ENCODE measurements at regions not wholly inside any gene's neighbourhood (a gene's known extent, or its start where the extent isn't known, plus 50 kb on each side); places are given as distances from the start of the nearest gene placed in this dataset.

DNA sequence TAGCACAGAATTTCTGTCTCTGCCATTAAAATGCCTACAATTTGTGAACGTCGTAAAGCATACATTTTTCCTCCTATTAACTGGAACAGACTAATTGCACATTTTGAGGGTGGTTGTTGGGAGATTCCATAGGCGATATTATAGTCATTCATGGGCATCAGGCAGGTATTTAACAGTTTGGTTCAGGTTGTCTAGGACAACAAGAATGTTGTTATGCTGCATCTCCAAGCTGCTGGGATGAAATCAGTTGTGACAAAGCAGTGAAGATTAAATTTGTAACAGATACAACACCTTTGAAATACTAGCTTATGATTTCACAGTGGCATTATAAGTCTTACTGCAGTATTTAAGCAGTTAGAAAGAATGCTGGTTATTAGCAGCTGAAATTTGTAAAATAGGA, 339.7 kb upstream of the PITX2 start:
- no peak for DNase-seq (ENCODE audit: low spot score)

DNA sequence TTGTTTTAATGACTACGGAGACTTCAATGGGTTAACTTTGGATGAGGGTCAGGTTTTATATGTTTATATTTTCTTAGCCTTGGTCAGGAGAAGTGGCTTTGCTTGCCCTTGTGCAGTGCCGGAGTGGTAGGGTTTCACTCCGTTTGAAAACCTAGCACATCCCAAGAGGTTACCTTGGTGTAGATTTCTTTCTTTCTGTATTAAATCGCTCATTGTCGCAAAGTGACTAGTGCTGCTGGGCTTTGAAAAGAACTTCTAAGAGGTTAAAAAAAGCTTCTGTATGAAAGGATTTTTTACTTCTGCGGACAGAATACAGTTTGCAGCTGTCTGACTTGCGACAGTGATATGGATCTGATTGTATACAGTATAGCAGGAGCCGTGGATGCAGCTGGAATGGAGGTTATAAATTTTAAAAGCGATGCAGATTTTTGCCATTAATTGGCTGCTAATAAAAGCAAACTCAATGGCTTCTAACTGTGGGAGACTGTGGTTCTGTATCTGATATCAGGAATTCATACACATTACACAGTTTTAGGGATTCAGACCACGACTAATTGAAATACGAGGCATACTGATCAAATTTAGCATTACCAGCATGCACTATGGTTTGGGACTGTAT, 340.9 kb upstream of the PITX2 start:
- no peak for DNase-seq (ENCODE audit: low spot score)

DNA sequence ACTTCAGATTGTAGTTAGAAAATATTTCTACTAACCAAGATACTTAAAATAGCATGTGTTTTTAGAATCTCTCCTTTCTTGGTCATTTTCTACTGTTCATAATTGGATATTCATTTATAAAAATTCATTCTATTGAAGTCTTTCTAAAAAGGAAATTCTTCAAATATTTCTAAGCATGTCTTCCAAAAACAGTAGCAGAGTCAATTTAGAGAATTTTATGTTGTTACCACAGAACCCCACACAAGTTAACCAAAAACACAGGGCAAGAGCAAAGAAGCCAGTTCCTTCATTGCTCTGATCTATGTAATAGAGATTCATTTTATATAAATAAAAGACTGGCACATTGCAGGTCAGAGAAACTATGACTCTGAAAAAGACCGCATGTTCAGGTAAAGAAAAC, 345.1 kb upstream of the PITX2 start:
- DNase-seq (ENCODE audit: low spot score) = no peak

DNA sequence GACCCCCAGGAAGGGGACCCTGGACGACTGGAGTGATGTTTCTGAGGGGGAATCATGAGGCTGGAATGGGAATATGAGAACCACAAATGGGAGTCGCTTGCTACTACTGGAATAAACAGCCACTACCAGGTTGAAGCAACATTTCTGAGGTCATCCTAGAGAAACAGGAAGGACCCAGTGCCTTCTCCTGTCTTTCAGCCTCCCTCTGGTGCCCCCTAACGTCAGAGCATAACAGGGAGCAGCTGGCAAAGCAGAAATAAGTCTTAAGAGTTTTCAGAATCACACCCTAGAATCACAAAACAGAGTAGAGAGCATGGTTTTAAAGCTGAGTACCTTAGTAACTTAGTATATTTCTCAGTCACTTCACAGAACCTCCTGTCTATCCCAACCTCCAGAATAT, 347.8 kb upstream of the PITX2 start:
- DNase-seq (ENCODE audit: low spot score) = no peak

DNA sequence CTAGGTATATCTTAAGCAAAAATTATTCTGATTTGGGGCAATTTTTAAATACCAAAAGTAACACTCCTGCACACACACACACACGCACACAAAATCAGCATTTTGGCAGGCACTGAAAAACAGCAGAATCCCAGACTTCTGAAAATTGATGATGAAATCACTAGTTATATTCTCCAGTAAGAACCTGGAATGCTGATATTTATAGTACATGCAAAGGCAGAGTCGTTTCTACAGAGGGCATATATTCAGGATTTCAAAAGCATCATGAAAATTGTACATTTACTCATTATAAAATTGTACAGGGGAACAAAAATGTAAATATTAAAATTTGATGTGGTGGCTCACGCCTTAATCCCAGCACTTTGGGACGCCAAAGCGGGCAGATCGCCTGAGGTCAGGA, 352.5 kb upstream of the PITX2 start:
- no peak for DNase-seq (ENCODE audit: low spot score)

DNA sequence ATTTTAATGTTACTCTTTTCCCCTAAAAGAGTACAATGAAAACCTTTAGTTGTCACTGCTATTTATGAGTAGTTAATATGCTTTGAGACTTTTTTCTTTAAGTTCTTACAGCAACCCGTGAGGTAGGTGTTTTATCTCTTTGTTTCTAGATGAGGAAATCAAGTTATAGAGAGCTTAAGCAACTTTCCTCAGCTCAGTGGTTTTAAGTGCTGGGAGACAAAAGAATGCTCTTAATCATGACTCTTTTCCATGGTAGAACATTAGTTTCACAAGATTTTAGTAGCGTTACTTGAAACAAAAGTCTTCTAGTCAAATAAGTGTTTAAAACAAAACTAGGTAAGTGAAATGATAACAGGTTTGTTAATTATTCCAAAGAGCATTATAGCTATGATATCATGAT, 354.7 kb upstream of the PITX2 start:
- no peak for DNase-seq (ENCODE audit: low spot score)

DNA sequence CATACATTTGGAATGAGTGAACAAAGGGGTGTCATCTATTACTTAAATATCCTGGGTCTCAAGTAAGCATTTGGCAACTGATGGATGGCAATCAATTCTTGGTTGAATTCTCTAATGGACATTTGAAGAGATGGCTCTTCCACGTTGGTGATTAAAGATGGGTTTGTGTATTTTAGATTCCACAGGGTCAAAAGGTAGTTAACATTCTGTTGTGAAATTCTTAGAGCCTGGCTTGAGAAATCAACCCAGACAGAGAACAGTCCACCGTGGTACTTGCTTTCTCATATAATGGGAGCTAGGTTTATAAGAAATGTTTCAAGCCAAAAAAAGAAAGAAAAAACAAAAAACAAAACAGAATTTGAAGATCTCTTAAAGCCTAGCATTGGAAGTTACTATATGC, 355.9 kb upstream of the PITX2 start:
- no peak for DNase-seq (ENCODE audit: low spot score)

DNA sequence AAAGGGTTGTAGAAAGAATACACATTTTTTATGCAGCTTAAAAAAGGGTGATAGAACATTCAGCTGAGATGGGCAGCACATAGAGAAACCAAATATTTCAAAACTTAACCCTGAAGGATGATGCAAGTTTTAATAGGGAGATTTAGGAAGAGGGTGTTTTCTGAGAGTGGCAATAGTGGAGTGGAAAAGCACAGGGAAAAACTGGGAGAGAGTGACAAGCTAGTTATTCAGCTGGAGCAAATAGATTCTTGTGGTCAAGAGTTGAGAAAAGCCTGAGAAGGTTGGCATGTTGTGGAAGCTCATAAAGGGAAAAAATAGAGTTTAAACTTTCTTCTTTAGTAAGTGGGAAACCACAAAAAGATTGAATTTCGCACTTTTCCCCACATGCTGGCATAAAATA, 359.6 kb upstream of the PITX2 start:
- no peak for DNase-seq (ENCODE audit: low spot score)

DNA sequence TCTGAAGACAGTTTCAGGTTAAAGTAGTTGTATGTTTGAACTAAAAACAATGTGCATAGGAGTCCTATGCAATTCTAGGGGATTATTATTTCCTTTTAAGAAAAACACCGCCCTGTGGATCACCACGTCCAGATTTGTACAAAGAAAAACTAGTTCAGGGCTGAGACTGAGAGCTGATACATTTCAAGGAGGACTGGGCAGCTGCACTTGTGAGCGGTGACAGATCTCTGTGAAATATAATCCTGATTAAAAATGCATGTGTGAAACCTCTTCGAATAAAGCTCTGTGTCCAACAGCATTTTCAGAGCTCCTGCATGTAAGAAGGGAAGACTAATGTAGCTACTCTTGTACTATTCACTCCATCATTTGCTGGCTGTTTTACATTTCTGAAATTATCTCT, 365.8 kb upstream of the PITX2 start:
- DNase-seq (ENCODE audit: low spot score) = no peak

DNA sequence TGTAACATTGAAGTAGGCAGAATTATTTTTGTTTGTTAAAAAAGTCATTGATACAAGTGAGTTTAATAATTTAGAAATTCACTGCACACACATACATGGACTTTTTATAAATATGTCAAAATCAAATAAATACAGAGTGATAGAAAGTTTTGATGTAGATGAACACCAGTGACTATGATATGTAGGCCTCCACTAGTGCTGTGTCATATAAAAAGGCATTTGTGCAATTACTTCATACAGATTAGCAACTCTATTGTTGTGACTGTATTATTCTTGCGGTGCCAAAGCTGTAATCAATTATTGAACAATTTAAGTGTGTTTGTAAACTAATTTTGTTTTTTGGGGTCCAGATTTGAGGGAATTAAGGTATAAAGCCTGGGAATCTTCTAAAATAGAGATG, 366.2 kb upstream of the PITX2 start:
- DNase-seq (ENCODE audit: low spot score) = no peak

DNA sequence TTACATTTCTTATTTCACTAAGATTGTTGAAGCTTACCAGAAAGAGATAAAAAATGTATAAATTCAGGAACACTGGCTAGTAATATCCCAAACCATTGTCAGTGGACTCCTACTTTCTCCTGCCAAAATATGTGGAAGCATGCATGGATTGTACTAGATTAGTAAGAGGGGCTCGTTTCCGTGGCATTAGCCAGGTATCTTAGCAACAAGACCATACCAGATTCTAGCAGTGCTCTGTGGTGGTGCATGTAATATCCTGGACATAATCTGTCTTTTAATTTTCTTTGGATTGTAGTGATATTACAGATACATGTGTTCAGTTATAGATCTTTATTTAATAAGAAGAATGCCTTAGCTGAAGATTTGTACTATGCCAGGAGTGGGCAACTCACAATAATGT, 371.9 kb upstream of the PITX2 start:
- DNase-seq (ENCODE audit: low spot score) = no peak

DNA sequence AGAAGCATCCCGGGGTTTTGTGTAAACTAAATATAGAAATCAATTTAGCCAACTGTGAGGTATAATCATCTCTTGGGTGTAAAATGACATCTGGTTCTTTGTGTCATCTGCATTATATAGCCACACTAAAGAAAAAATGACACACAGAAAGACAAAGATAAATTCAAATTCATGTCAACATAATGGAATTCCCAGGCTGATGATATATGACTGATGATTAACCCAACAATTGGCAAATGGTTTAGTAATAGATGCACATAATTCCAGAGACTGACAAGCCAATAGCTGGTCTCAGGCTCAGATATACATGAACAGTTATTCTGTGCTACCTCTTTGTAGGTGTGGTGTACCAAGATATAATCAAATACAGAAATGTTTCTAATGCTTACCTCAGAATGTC, 375.4 kb upstream of the PITX2 start:
- no peak for DNase-seq (ENCODE audit: low spot score)

DNA sequence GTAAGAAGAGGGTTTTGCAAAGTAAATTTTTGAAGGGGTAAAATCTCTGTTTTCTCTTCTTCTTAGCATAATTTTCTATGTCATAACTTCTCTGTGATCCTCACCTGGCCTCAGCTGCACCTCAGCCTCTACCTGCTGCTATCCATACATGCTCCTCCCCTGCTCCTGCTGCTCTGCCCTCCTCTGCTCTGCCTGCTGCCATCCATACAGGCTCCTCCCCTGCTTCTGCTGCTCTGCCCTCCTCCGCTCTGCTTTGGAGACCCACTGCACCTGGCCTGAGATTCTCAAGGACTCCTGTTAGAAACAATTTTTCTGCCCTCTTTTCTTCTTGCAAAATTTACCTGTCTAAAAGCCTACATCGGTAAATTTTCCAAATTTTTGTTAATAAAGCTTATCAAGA, 388.6 kb upstream of the PITX2 start:
- DNase-seq (ENCODE audit: low spot score) = no peak

DNA sequence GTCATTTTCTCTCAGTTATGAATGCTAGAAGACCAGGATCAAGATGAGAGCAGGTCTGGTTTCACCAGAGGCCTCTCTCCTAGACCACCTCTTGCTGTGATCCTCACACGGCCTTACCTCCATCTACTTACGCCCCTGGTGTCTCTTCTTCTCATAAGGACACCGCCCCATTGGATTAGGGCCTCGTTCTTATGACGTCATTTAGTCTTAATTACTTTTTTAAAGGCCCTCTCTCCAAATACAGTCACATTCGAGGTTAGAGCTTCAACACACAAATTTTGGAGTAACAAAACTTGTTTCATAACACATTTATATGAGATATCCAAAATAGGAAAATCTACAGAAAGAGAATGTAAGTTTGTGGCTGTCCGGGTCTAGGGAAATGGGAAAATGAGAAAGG, 391.0 kb upstream of the PITX2 start:
- DNase-seq (ENCODE audit: low spot score) = no peak

DNA sequence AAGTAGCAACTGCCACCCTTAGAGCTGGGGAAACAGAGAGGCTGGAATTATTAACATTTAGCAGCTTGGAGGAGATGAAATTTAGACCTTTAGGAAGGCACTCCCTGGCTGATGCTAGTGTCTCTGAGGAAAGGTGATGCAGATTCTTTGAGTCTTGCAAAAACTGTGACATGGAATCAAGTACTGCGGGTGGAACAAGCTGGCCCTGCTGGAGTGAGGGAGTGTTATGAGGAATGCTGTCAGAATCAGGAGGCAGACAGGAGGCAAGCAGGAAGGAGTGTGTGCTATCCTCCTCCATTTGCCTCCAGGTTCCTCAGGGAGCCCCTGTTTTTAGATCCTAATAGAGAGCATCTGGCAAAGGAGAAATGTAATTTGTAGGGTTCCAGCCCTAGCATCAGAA, 391.7 kb upstream of the PITX2 start:
- no peak for DNase-seq (ENCODE audit: low spot score)

DNA sequence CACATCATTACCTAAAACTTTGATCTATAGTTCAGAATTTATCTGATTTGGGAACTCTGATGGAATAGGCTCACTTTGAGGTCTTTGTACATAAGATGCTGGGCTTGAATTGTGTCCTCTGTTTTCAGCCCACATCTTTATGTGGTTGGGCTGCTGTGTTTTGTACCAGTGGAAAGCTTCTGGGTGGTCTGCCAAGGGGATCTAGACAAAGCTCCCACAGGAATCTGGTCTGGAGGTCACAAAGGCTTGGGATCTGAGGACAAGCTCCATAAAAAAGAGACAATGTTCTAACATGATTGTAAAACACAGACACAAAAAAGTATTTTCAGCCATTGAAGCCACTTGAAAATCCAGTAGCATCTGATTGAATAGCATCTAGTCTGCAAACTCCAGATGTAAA, 393.5 kb upstream of the PITX2 start:
- DNase-seq (ENCODE audit: low spot score) = no peak

DNA sequence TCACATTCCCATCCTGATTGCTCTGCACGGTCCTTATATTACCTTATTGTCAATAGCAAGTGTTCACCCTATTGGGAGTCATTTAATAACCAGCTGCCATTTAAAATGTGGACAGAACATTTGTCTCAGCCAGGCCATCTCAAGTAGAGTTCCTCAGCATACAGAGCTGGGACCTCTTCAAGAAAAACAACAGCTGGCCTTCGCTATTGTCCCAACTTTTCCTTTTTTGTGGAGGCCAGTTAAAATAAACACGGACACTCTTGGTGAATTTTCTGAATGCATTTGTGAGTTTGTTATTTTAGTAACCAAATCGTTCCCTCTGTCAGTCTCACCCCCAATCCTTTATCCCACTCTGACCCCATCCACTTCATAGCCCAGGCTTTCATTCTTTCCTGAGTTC, 395.3 kb upstream of the PITX2 start:
- no peak for DNase-seq (ENCODE audit: low spot score)

DNA sequence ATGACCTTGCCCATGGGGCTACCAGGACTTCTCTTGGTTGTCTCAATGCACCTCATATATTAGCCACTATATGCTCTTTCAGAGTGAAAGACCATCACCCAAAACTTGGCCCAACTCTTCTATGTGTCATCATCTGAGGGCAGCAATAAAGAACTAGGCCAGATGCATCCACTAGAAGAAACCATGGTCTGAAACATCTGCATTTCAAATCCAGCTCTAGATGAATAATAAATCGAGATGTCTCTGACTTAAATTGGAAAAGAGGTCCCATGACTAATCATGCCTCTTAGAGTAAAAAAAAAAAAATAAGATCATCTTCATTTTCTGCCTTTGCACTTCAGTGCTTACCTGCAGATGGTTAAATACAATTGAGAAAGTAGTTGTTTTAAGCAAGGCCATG, 397.6 kb upstream of the PITX2 start:
- no peak for DNase-seq (ENCODE audit: low spot score)

DNA sequence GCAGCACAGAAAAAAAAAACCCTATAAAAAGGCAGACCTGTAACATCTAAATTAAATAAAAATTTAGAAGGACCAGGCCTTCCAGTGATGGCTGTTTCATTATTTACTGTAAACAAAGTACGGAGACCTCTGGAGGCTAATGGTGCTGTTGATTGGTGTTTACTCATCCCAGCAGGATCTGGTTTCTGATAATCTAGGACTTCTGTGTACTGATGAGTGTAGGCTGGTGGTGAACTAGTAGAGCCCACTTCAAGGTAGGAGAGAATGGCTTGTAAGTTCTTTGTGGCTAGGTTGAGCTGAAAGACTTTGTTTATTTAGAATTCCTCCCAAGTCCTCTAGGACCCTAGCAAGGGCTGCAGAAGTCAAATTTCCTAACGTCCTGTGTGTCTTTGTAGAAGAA, 398.1 kb upstream of the PITX2 start:
- DNase-seq (ENCODE audit: low spot score) = no peak

DNA sequence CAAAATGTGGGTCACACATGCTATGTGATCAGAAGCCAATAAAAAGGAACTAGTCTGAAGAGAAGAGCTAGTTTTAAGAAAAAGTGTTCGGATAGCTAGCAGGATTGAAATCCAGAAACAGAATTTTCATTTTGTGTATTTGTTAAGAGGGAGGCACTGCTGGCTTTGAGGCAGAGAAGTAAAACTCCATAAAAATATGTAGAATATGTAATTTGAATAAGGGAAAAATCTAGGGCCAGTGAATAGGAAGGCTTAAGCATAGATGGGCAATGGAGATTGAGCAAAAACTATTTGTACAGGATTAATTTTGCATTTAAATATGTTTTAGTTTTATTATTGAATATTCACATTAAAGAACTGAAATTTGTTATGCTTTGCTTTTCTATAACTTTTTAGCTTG, 399.9 kb upstream of the PITX2 start:
- DNase-seq (ENCODE audit: low spot score) = no peak

DNA sequence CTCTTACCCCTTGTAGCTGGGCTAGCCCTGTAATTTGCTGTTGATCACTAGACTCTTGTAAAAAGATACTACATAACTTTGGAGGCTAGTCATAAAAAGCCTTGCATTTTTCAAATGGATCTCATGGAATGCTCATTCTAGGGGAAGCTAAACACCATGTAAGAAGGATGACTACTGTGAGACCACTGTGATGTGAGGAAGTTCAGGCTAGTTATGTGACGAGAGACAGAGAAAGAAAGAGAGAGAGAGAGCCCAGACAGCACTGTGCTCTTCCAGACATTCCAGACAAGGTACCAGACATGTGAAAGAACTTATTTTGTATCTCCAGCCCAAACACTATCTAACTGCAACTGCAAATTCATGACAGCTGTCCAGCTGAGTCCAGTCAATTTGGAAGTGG, 404.6 kb upstream of the PITX2 start:
- no peak for DNase-seq (ENCODE audit: low spot score)

DNA sequence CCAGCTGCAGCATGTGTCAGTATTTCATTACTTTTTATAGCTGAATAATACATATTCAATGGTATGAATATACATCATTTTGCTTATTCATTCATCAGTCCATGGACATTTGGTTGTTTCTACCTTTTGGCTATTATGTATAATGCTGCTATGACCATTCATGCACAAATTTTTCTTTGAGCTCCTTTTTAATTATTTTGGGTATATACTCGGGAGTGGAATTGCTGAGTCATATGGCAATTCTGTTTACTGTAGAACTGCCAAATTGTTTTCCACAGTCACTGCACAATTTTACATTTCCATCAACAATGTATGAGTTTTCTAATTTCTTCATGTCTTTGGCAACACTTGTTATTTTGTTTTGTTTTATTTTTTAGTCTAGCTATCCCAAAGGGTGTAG, 405.9 kb upstream of the PITX2 start:
- no peak for DNase-seq (ENCODE audit: low spot score)

DNA sequence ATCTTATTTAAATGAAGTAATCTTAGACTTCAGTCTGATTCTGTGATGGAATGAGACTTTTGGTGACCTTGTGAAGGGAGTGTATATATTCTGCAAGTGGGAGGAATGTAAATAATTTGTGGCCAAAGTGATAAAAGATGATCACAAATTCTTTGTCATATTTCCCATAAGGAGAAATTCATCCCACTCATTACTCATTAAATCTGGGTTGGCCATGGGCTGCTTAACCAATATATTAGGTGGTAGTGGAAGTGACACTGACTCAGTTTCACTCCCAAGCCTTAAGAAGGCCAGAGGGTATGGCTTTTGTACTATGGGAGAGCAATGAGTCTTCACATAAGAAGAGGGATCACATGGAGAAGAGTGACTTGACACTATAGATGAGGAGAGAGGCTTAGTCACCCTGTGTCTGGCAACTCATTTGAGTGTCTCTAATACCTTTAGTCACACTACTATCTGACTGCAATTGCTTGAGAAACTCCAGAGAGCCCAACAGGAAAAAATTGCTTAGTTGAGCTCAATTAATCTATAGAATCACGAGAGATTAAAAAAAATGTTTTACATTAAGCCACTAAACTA, 408.2 kb upstream of the PITX2 start:
- DNase-seq (ENCODE audit: low spot score) = no peak

DNA sequence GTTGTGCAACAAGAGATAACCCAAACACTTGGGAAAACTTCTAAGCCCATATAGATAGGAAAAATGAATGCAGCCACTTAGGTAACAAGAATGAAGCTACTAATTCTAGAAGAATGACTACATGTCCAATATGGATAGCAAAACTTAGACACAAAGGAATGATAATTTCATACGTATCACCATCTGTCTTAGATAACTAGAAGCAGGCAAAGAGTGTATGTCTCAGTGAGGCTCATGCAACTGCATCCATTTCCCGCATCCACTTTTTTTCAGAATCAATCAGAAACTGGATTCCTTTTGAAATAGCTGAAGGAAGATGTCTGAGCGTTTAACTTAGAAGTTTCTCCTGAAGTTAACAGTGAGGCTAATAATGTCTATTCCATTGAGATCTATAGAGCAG, 408.7 kb upstream of the PITX2 start:
- DNase-seq (ENCODE audit: low spot score) = no peak
